ENCODE measurements at regions not wholly inside any gene's neighbourhood (a gene's known extent, or its start where the extent isn't known, plus 50 kb on each side); places are given as distances from the start of the nearest gene placed in this dataset.
"Not testable (repeated sequence)": the region's sequence is repeated elsewhere in the genome, so short reads cannot be mapped to it uniquely, and the experiment has no call there.

DNA sequence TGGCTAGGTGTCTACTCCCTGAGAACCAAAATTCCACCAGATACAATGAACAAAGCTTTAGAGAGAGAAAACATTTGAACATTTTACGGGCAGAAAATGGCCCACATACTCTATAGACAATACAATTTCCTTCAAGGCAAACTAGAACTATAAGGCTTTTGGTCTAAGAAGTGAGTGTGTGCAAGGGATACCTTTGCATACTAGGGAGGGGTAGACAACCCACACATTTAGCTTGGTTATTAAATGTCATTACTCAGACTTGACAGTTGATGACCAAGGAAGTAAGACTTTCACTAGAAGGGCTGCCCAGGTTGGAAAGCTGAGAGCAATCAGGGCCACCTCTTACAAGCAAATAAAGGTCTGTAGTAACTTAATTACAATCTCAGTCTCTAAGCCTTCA lies 64.0 kb upstream of the PLEKHM1 start:
- ATAC-seq (ENCODE audit: low read depth in 2 of 2), result not testable (repeated sequence)

DNA sequence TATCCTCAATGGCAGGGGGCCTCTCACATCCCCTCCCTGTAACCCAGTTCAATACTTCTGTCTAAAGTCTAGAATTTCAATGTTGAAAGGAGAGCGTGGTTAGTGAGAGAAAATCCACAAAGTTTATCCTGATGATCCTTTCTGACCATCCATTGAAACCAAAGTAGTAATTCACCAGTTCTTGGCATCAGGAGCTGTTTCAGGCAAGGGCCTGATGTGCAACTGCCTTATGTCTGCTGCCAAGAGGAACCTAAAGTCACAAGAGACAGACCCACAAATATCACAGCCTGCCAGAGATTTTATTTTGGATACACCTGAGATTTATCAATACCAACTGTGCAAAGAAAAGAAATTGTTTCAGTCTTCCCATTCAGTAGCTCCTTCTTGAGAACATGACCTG lies 68.3 kb upstream of the PLEKHM1 start:
- not testable (repeated sequence) for DNase-seq; H3K36me3 Mint-ChIP-seq; H3K27me3 Mint-ChIP-seq; H3K4me1 Mint-ChIP-seq; H3K27ac Mint-ChIP-seq; H3K9me3 Mint-ChIP-seq; H3K4me3 Mint-ChIP-seq; ATAC-seq (ENCODE audit: low read depth in 2 of 2)

More for the DNA sequence above, 64.0 kb upstream of the PLEKHM1 start:
- not testable (repeated sequence) for H3K4me1 Mint-ChIP-seq, DNase-seq, H3K27me3 Mint-ChIP-seq, H3K36me3 Mint-ChIP-seq, H3K27ac Mint-ChIP-seq, H3K9me3 Mint-ChIP-seq, H3K4me3 Mint-ChIP-seq

DNA sequence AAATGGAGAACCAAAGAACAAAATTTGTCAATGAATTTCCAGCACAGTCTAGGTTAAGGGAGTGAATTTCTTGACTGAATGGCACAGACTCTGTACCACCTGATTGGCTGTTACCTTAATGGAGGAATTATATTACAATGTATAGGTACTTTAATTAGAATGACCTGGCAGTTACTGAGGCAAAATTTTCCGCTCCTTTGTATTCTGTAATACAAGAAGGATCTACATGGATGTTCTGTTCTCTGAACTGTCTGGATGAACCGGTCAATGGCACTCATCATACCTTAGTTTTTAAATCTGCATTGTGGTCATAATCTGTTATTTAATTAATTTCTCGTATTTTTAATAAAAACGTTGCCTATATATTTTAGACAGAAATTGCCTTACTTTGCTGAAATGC lies 72.3 kb upstream of the PLEKHM1 start:
- not testable (repeated sequence) for H3K27me3 Mint-ChIP-seq; DNase-seq; H3K27ac Mint-ChIP-seq; H3K9me3 Mint-ChIP-seq; H3K4me3 Mint-ChIP-seq; ATAC-seq (ENCODE audit: low read depth in 2 of 2); H3K36me3 Mint-ChIP-seq
- peaks cover 8 to 10% (median 8%) of the 10 kb centered on the region in 3 donors for H3K4me1 Mint-ChIP-seq

DNA sequence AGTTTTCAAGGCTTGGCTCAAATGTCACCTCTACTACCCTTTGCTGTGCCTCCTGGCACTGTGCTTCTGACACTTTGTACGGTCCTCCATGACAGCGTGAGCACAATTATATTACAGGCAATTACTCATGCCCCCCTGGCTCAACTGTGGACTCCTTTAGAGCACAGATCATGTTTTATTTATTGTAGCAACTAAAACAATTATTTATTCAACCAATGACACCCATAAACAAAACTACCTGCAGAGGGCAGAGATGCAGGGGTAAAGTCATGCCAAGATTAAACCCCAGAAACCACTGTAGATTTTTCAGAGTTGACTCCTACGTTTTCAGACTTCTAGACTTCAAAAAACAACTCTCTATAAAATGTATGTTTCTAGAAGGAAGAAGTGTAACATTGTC lies 72.8 kb upstream of the PLEKHM1 start:
- not testable (repeated sequence) for H3K36me3 Mint-ChIP-seq; DNase-seq; ATAC-seq (ENCODE audit: low read depth in 2 of 2); H3K9me3 Mint-ChIP-seq; H3K27me3 Mint-ChIP-seq
- Mint-ChIP-seq H3K27ac (peak overlapping the region in 1 of 6 donors; percentile 62), H3K4me3 (peak overlapping the region in 1 of 8 donors; percentile 41), H3K4me1 (peaks cover 9 to 14% (median 10%) of the 10 kb centered on the region in 3 donors)

DNA sequence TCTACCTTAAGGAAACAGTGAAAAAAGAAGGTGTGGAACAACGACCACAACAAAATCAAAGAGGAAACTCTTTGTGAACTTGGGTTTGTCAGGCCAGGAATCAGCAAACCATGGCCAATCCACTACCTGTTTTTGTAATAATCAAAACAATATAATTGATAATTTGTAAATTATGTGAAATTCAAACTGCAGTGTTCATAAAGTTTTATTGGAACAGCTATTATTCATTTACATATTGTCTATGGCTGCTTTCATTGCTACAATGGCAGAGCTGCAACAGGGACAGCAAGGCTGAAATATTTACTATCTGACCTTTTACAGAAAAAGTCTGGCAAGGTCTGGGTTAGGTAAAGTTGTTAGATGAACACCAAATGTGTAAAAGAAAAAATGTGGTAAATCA lies 77.8 kb upstream of the PLEKHM1 start:
- H3K4me3 Mint-ChIP-seq, DNase-seq, H3K36me3 Mint-ChIP-seq, H3K9me3 Mint-ChIP-seq, H3K27me3 Mint-ChIP-seq, H3K27ac Mint-ChIP-seq: not testable (repeated sequence)
- H3K4me1 Mint-ChIP-seq, result peaks cover 10 to 17% (median 16%) of the 10 kb centered on the region in 3 donors
- peak in 1 of 2 donors; percentile 14 for ATAC-seq (ENCODE audit: low read depth in 2 of 2)

DNA sequence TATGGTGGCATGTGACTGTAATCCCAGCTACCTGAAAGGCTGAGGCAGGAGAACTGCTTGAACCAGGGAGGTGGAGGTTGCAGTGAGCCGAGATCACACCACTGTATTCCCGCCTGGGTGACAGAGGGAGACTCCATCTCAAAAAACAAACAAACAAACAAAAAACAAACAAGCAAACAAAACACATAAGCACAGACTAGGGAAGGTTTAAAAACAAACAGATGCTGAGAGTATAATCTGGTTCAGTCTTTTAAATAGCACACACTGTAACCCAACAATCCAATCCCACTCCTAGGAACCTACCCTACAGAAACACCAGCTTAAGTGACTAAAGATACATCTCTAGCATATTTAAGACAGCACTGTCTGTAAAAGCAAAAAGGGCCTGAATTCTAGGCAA lies 82.8 kb upstream of the PLEKHM1 start:
- not testable (repeated sequence) for H3K9me3 Mint-ChIP-seq; ATAC-seq (ENCODE audit: low read depth in 2 of 2); H3K36me3 Mint-ChIP-seq; DNase-seq; H3K27me3 Mint-ChIP-seq; H3K4me3 Mint-ChIP-seq
- Mint-ChIP-seq H3K27ac (peak overlapping the region in 2 of 6 donors; percentile 50 to 53), H3K4me1 (peaks cover 46 to 49% (median 47%) of the 10 kb centered on the region in 3 donors)

DNA sequence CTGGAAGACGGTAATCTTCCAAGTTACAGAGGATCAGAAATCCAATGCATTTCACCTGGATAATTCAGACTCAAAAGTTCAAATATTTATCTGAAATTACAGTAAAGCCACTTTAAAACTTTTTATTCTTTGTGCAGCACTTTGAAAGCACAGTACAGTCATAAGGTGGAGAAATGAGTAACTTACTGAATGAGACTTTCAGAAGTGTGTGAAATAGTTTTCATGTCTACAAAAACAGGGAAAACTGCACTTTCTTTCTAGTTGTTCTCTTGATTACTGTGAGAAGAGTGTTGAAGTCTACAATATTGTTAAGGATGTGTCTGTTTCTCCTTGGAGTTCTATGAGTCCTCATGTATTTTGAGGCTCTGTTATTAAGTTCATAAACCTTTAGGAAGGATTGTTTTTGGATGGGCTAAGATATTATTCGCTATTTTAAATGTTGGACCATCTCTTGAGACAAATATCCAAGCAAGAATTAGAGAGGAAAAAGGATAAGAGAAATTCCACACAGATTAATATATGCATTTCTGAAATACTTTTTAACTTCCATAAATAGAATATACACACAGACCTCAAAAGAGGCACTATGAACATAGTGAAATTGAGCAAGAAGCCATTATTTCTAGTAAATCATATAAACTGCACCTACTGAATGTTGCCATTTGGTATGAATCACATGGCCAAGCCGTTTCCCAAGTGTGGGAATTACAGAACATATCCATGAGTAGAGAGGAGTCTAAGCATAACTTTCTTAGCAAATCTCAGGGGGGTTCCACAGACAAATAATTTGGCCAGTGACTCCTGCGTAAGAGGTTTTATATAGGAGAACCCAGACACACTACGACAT lies 83.6 kb upstream of the PLEKHM1 start:
- Mint-ChIP-seq H3K4me1 (peaks cover 51 to 52% (median 51%) of the 10 kb centered on the region in 3 donors), H3K27me3 (no peaks in the 10 kb centered on the region), H3K9me3 (no peaks in the 10 kb centered on the region), H3K36me3 (no peaks in the 10 kb centered on the region), H3K4me3 (no peak overlapping the region), H3K27ac (peak overlapping the region in 1 of 6 donors; percentile 50)
- ATAC-seq (ENCODE audit: low read depth in 2 of 2) (no peak), DNase-seq (no peak)

DNA sequence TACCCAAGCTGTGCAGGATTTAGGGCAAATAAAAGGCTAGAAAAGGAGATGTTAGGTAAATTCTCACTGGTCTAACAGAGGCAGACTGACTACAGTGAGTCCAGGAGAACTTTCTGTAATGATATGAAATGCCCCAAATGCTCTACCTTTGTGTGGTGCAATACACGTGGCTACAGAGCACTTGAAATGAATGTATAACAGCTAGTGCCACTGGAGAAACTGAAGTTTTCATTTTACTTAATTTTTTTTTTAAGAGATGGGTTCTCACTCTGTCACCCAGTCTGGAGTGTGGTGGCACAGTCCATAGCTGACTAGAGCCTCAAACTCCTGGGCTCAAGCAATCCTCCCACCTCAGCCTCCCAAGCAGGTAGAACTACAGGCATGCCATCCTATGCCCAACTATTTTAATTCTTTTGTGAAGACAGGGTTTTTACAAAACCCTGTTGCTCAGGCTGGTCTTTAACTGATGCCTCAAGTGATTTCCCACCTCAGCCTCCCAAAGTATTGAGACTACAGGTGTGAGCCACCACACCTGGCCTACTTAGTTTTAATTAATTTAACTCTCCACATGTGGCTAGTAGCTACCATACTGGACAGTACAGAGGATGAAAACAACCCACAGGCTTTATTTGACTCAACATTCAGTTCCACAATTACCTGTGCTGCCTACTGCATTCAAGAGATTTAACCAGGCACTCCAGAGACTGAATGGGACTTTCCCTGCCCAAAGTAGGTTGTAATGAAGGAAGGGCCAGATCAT lies 84.8 kb upstream of the PLEKHM1 start:
- H3K4me3 Mint-ChIP-seq, result no peak overlapping the region

DNA sequence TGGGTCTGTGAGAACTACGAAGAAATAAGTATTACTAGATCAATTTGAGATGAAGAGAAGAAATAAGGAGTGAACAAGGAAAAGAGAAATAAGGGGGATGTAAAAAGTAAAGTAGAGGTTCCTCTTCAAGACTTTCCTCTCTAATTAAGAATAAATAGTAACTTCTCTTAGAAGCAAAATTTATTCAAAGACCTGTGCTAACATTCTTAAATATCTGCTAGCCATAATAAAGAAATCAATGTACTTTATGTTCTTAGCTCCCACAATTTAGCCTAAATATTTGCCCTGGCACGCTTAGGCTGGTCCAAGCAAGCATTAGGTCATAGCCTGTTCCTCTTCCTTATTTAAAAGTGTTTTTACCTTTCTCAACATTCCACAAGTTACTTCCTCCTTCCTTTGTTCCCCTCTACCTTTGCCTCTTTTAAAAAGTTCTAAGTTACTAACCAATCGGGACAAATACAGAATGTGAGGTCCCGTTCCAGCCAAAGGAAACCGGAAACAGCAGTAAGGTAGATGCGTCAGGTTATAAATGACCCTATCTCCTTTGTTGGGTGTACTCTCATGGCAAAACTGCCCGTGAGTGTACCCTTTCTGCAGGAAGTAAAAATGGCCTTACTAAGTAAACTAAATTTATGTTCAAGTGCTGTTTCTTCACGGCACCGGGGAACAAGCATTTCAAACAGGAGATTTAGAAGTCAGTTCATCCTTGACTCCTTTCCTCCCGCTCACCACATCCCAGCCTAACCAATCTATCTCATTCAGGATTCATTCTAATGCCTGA lies 86.2 kb upstream of the PLEKHM1 start:
- peaks cover 68 to 75% (median 71%) of the 10 kb centered on the region in 3 donors for H3K4me1 Mint-ChIP-seq
- not testable (repeated sequence) for H3K9me3 Mint-ChIP-seq; H3K36me3 Mint-ChIP-seq; ATAC-seq (ENCODE audit: low read depth in 2 of 2); DNase-seq; H3K27me3 Mint-ChIP-seq
- peak overlapping the region in 5 of 6 donors; percentile 39 to 89 (median 82) for H3K27ac Mint-ChIP-seq
- H3K4me3 Mint-ChIP-seq, result peak overlapping the region in 3 of 8 donors; percentile 27 to 69 (median 48)

More for the DNA sequence above, 84.8 kb upstream of the PLEKHM1 start:
- Mint-ChIP-seq H3K36me3 (no peaks in the 10 kb centered on the region), H3K4me1 (peaks cover 62 to 63% (median 62%) of the 10 kb centered on the region in 3 donors), H3K27ac (peak overlapping the region in 3 of 6 donors; percentile 14 to 50 (median 25)), H3K27me3 (no peaks in the 10 kb centered on the region), H3K9me3 (no peaks in the 10 kb centered on the region)
- ATAC-seq (ENCODE audit: low read depth in 2 of 2), result peak; percentile 62 to 74
- no peak for DNase-seq

DNA sequence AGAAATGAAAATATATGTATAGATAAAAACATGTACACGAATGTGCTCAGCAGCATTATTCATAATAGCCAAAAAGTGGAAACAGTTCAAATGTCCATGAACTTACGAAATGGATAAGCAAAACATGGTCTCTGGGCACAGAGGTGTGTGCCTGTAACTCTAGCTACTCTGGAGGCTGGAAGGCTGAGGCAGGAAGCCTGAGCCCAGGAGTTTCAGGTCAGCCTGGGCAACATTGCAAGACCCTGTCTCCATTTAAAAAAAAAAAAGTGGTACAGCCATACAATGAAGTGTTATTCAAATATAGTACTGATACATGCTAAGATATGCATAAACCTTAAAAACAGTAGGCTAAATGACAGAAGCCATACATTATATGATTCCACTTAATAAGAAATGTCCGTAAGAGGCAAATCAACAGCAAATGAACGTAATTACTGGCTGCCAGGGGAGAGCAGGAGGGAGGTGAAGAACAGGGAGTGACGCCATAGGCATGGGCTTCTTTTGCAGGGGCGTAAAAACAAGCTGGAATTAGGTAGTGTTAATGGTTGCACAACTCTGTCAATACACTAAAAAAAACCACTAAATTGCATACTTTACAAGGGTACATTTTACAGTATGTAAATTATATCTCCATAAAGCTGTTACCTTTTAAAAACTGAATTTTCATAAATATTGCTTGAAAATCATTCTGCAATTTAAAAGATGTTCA lies 87.2 kb upstream of the PLEKHM1 start:
- Mint-ChIP-seq H3K4me3 (peak overlapping the region in 1 of 8 donors; percentile 6), H3K36me3 (no peaks in the 10 kb centered on the region)

DNA sequence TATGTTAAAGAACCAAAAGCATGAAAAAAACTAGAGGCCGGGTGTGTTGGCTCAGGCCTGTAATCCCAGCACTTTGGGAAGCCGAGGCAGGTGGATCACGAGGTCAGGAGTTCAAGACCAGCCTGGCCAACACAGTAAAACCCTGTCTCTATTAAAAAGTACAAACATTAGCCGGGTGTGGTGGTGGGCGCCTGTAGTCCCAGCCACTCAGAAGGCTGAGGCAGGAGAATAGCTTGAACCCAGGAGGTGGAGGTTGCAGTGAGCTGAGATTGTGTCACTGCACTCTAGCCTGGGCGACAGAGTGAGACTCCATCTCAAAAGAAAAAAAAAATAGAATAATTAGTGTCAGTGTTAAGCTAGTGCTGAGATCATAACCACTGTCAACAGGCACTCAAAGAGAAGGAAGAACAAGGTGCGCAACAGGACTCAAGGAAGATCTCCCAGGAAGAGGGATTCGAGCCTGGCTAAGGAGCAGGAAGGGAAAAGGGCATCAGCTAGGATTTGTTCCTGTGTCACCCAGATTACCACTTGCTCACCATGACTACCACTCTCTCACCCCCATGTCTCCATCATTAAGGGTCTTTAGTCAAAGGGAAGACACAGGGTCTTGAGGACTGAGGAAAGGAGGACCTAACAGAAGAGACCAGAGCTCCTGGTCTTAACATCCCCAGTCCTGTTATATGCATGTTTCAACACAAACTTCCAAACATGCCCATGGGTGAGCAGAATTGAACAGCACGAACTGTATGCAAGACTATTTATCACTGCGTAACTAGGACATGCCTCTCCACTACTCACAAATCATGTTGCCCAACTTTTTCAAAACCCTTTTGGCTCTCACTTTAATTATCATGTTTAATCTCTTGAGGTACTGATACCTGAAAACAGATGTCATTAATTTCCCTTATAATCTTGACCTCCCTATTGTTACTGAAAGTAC lies 88.3 kb upstream of the PLEKHM1 start:
- no peaks in the 10 kb centered on the region for H3K27me3 Mint-ChIP-seq
- H3K4me3 Mint-ChIP-seq, result no peak overlapping the region
- DNase-seq (no peak), ATAC-seq (ENCODE audit: low read depth in 2 of 2) (no peak)
- H3K27ac Mint-ChIP-seq, result peak overlapping the region in 2 of 6 donors; percentile 15 to 81
- H3K4me1 Mint-ChIP-seq, result peaks cover 70 to 90% (median 84%) of the 10 kb centered on the region in 3 donors
- H3K36me3 Mint-ChIP-seq, result no peaks in the 10 kb centered on the region
- no peaks in the 10 kb centered on the region for H3K9me3 Mint-ChIP-seq

More for the DNA sequence above, 87.2 kb upstream of the PLEKHM1 start:
- DNase-seq (no peak), ATAC-seq (ENCODE audit: low read depth in 2 of 2) (no peak)
- Mint-ChIP-seq H3K4me1 (peaks cover 70 to 85% (median 81%) of the 10 kb centered on the region in 3 donors), H3K9me3 (no peaks in the 10 kb centered on the region), H3K27ac (peak overlapping the region in 2 of 6 donors; percentile 5 to 50), H3K27me3 (no peaks in the 10 kb centered on the region)

Measured in naive B cell (primary cell).